ENCODE measurements at regions not wholly inside any gene's neighbourhood (a gene's known extent, or its start where the extent isn't known, plus 50 kb on each side); places are given as distances from the start of the nearest gene placed in this dataset.
"Not testable (repeated sequence)": the region's sequence is repeated elsewhere in the genome, so short reads cannot be mapped to it uniquely, and the experiment has no call there.

DNA sequence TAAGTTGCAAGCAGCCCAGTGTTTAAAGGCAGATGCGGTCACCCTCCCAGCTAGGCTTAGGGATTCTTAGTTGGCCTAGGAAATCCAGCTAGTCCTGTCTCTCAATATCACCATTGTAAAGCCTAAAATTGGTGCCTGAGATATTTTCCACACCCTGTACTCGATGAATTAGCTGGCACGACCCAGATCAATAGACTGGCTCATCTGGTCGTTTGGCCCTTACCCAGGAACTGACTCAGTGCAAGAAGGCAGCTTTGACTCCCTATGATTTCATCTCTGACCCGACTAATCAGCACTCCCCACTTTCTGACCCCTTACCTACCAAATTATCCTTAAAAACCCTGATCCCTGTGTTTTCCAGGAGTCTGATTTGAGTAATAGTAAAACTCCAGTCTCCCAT is 384.9 kb upstream of the SLC7A11 start:
- H3K36me3 ChIP-seq (replicated peaks in 1 of 2; ENCODE audit: control insufficient read depth in 1 of 2, insufficient read depth in 2 of 2, low read length in 2 of 2) = no peaks in the 10 kb centered on the region
- Mint-ChIP-seq H3K27me3 (ENCODE audit: low read depth in 3 of 3) (peaks cover 2 to 4% (median 2%) of the 10 kb centered on the region in 3 donors), H3K4me3 (no peak overlapping the region), H3K36me3 (no peaks in the 10 kb centered on the region), H3K27ac (no peak overlapping the region), H3K4me1 (no peaks in the 10 kb centered on the region), H3K9me3 (peaks cover 0 to 3% (median 1%) of the 10 kb centered on the region in 7 donors)
- H3K4me1 ChIP-seq (ENCODE audit: control insufficient read depth in 1 of 2, insufficient read depth in 2 of 2, low read length in 2 of 2) = no peaks in the 10 kb centered on the region
- H3K4me2 ChIP-seq (replicated peaks; ENCODE audit: extremely low read depth, low read length, poor library complexity, severe bottlenecking) = no peak overlapping the region
- H3K27me3 ChIP-seq (ENCODE audit: control insufficient read depth in 2 of 2, insufficient read depth in 2 of 2, low read length in 2 of 2) = no peaks in the 10 kb centered on the region
- H3K4me3 ChIP-seq (replicated peaks in 1 of 3; ENCODE audit: low read depth in 2 of 3, low read length in 3 of 3) = no peak overlapping the region
- intact Hi-C loops (cut with micrococcal nuclease) = no loop called here
- H3K27ac ChIP-seq (ENCODE audit: low read depth in 1 of 2, low read length in 2 of 2) = no peak overlapping the region
- no peaks in the 10 kb centered on the region for H4K20me1 ChIP-seq (ENCODE audit: insufficient read depth, low read length)
- DNase-seq = no peak
- H3K9ac ChIP-seq (ENCODE audit: insufficient read depth, low read length, poor library complexity, severe bottlenecking) = no peak overlapping the region
- no peak overlapping the region for H2AFZ ChIP-seq (ENCODE audit: insufficient read depth, low read depth, low read length, poor library complexity, severe bottlenecking)
- no peaks in the 10 kb centered on the region for H3K9me3 ChIP-seq (replicated peaks in 1 of 2; ENCODE audit: control insufficient read depth in 1 of 2, insufficient read depth in 1 of 2, low read length in 2 of 2)
- TF ChIP-seq, protein P1, sequence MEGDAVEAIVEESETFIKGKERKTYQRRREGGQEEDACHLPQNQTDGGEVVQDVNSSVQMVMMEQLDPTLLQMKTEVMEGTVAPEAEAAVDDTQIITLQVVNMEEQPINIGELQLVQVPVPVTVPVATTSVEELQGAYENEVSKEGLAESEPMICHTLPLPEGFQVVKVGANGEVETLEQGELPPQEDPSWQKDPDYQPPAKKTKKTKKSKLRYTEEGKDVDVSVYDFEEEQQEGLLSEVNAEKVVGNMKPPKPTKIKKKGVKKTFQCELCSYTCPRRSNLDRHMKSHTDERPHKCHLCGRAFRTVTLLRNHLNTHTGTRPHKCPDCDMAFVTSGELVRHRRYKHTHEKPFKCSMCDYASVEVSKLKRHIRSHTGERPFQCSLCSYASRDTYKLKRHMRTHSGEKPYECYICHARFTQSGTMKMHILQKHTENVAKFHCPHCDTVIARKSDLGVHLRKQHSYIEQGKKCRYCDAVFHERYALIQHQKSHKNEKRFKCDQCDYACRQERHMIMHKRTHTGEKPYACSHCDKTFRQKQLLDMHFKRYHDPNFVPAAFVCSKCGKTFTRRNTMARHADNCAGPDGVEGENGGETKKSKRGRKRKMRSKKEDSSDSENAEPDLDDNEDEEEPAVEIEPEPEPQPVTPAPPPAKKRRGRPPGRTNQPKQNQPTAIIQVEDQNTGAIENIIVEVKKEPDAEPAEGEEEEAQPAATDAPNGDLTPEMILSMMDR (IDR thresholded peaks at IDR 0.05) = no peak
- H3K79me2 ChIP-seq (ENCODE audit: insufficient read depth, low read length) = no peaks in the 10 kb centered on the region
- WGBS (ENCODE audit: insufficient coverage) = 87% methylated on average over 4 of the region's 5 CpGs

DNA sequence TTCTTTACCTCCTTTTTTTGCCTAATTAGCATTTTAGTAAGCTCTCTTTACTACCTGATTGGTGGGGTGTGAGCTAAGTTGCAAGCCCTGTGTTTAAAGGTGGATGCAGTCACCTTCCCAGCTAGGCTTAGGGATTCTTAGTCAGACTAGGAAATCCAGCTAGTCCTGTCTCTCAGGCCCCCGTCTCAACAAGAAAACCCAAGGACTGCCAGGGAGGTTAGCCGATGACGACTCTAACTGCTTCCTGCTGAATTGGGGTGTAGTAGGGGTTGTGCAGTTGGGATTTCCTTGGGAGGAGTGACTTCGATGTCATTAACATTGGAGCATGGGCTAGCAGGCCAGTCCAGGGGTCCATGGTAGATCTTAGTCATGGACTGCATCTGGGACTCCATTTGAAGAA is 380.2 kb upstream of the SLC7A11 start:
- H3K9me3 ChIP-seq (replicated peaks in 1 of 2; ENCODE audit: control insufficient read depth in 1 of 2, insufficient read depth in 1 of 2, low read length in 2 of 2); H3K9me3 Mint-ChIP-seq; intact Hi-C loops (cut with micrococcal nuclease); H3K27me3 Mint-ChIP-seq (ENCODE audit: low read depth in 3 of 3); H3K36me3 ChIP-seq (replicated peaks in 1 of 2; ENCODE audit: control insufficient read depth in 1 of 2, insufficient read depth in 2 of 2, low read length in 2 of 2); H3K36me3 Mint-ChIP-seq; H3K27me3 ChIP-seq (ENCODE audit: control insufficient read depth in 2 of 2, insufficient read depth in 2 of 2, low read length in 2 of 2); H3K4me3 Mint-ChIP-seq; H4K20me1 ChIP-seq (ENCODE audit: insufficient read depth, low read length); H3K27ac ChIP-seq (ENCODE audit: low read depth in 1 of 2, low read length in 2 of 2); H3K79me2 ChIP-seq (ENCODE audit: insufficient read depth, low read length); H3K4me1 ChIP-seq (ENCODE audit: control insufficient read depth in 1 of 2, insufficient read depth in 2 of 2, low read length in 2 of 2); H3K9ac ChIP-seq (ENCODE audit: insufficient read depth, low read length, poor library complexity, severe bottlenecking); H3K27ac Mint-ChIP-seq; H2AFZ ChIP-seq (ENCODE audit: insufficient read depth, low read depth, low read length, poor library complexity, severe bottlenecking); H3K4me2 ChIP-seq (replicated peaks; ENCODE audit: extremely low read depth, low read length, poor library complexity, severe bottlenecking); H3K4me3 ChIP-seq (replicated peaks in 1 of 3; ENCODE audit: low read depth in 2 of 3, low read length in 3 of 3); H3K4me1 Mint-ChIP-seq; DNase-seq: not testable (repeated sequence)
- WGBS (ENCODE audit: insufficient coverage) = 79% methylated on average over 4 of the region's 4 CpGs

Measured in CD14-positive monocyte (primary cell).